HG03442 (cell line): ENCODE measurements at regions not wholly inside any gene's neighbourhood (a gene's known extent, or its start where the extent isn't known, plus 50 kb on each side); places are given as distances from the start of the nearest gene placed in this dataset.

Experiments used
- ATAC-seq: cut with Tn5 transposase; IDR thresholded peaks from one replicate; pipeline ENCODE4 v1.9.1; 2021; ENCODE audit warnings: mild to moderate bottlenecking, moderate library complexity; ENCODE audit not compliant: unreplicated experiment

GRCh38 chr10:131698986-131699385 is 201.8 kb upstream of the PPP2R2D start:
- ATAC-seq: no peak

GRCh38 chr10:131700032-131700431 is 200.8 kb upstream of the PPP2R2D start:
- no peak for ATAC-seq

- no peak for ATAC-seq
Observed at GRCh38 chr10:131700506-131700905, 200.3 kb upstream of the PPP2R2D start.

- ATAC-seq: no peak
Observed at GRCh38 chr10:131701131-131701947, 199.5 kb upstream of the PPP2R2D start.

GRCh38 chr10:131702531-131703356 is 198.1 kb upstream of the PPP2R2D start:
- no peak for ATAC-seq

- ATAC-seq: no peak
Observed at GRCh38 chr10:131703541-131703940, 197.3 kb upstream of the PPP2R2D start.

- no peak for ATAC-seq
Observed at GRCh38 chr10:131703941-131704340, 196.9 kb upstream of the PPP2R2D start.

- no peak for ATAC-seq
Observed at GRCh38 chr10:131706476-131706875, 194.3 kb upstream of the PPP2R2D start.

GRCh38 chr10:131706952-131707351 is 193.9 kb upstream of the PPP2R2D start:
- ATAC-seq: no peak

GRCh38 chr10:131708225-131708880 is 192.5 kb upstream of the PPP2R2D start:
- ATAC-seq: no peak

- no peak for ATAC-seq
Observed at GRCh38 chr10:131710142-131710861, 190.5 kb upstream of the PPP2R2D start.

- ATAC-seq: no peak
Observed at GRCh38 chr10:131722121-131722520, 178.7 kb upstream of the PPP2R2D start.

GRCh38 chr10:131722525-131723264 is 178.1 kb upstream of the PPP2R2D start:
- no peak for ATAC-seq

- no peak for ATAC-seq
Observed at GRCh38 chr10:131723297-131724168, 177.3 kb upstream of the PPP2R2D start.

GRCh38 chr10:131724169-131724545 is 176.7 kb upstream of the PPP2R2D start:
- no peak for ATAC-seq

- no peak for ATAC-seq
Observed at GRCh38 chr10:131724891-131725580, 175.8 kb upstream of the PPP2R2D start.

- ATAC-seq: no peak
Observed at GRCh38 chr10:131725581-131726069, 175.2 kb upstream of the PPP2R2D start.

GRCh38 chr10:131726076-131726880 is 174.5 kb upstream of the PPP2R2D start:
- ATAC-seq: no peak
